ENCODE measurements at regions not wholly inside any gene's neighbourhood (a gene's known extent, or its start where the extent isn't known, plus 50 kb on each side); places are given as distances from the start of the nearest gene placed in this dataset.

GRCh38 chr11:10388574-10388973 lies 66.5 kb upstream of the AMPD3 start:
- Mint-ChIP-seq H3K36me3 (ENCODE audit: insufficient read depth in 1 of 3, low read depth in 3 of 3) (peaks cover 0 to 10% (median 10%) of the 10 kb centered on the region in 3 experiments), H3K27ac (no peak overlapping the region; a peak in 1 of 7 replicates)
- WGBS (ENCODE audit: extremely low coverage, insufficient read length, low lambda C conversion rate): no CpG with 5 or more reads among the region's 5 CpGs

More at GRCh38 chr11:10388574-10388973, 66.5 kb upstream of the AMPD3 start:
- Histone ChIP-seq H2BK20ac (ENCODE audit: low read depth, low read length, poor library complexity, severe bottlenecking) (no peak overlapping the region), H3K4me2 (ENCODE audit: insufficient read depth, insufficient read length, low read length) (no peak overlapping the region), H3K4ac (ENCODE audit: low read depth, low read length) (no peak overlapping the region), H3K79me1 (ENCODE audit: insufficient read depth, low read depth, low read length, poor library complexity, severe bottlenecking) (no peaks in the 10 kb centered on the region), H3K9ac (ENCODE audit: extremely low read depth, insufficient read length, low read length) (no peak overlapping the region), H4K5ac (ENCODE audit: insufficient read length, low read depth, low read length) (no peak overlapping the region), H2BK15ac (ENCODE audit: low read depth, low read length) (no peak overlapping the region), H4K91ac (ENCODE audit: insufficient read length, low read depth, low read length) (no peak overlapping the region), H3K23me2 (ENCODE audit: insufficient read length, low read depth, low read length, poor library complexity, severe bottlenecking) (no peaks in the 10 kb centered on the region), H2BK5ac (ENCODE audit: insufficient read length, low read length) (no peak overlapping the region), H3K18ac (ENCODE audit: insufficient read length, low read depth, low read length) (no peak overlapping the region), H3K79me2 (ENCODE audit: insufficient read depth, low read length) (no peaks in the 10 kb centered on the region), H3K27me3 (ENCODE audit: insufficient read depth, low read length) (no peaks in the 10 kb centered on the region), H3K14ac (ENCODE audit: insufficient read depth, low read length) (no peak overlapping the region), H2BK12ac (ENCODE audit: insufficient read length, low read depth, low read length) (no peak overlapping the region), H2BK120ac (ENCODE audit: low read depth, low read length, poor library complexity, severe bottlenecking) (no peak overlapping the region), H4K8ac (replicated peaks; ENCODE audit: insufficient read length, low read depth, low read length) (no peak overlapping the region), H2AK5ac (ENCODE audit: insufficient read length, low read length) (no peak overlapping the region), H4K20me1 (ENCODE audit: control insufficient read depth, insufficient read depth, insufficient read length) (no peaks in the 10 kb centered on the region), H3T11ph (ENCODE audit: low read length) (no peak overlapping the region), H3K27ac (ENCODE audit: insufficient read length, low read depth, low read length) (no peak overlapping the region), H3K56ac (ENCODE audit: insufficient read length, low read depth, low read length) (no peak overlapping the region), H2AFZ (ENCODE audit: low read length) (no peak overlapping the region), H3K9me3 (ENCODE audit: control insufficient read depth, low read depth, low read length) (no peaks in the 10 kb centered on the region), H3K23ac (ENCODE audit: insufficient read length, low read depth, low read length) (no peak overlapping the region), H3K4me1 (ENCODE audit: insufficient read depth, low read length) (no peaks in the 10 kb centered on the region)
- H3K9me3 Mint-ChIP-seq: peaks cover 7 to 14% of the 10 kb centered on the region in 2 experiments; a peak in 4 of 5 replicates
- H3K4me1 Mint-ChIP-seq: peaks cover 19 to 23% of the 10 kb centered on the region in 2 experiments
- no peak overlapping the region; a peak in 1 of 5 replicates for H3K4me3 Mint-ChIP-seq
- TF ChIP-seq CTCF (conservative IDR thresholded peaks at IDR 0.05): no peak
- H3K27me3 Mint-ChIP-seq (ENCODE audit: low read depth): peaks cover 10% of the 10 kb centered on the region
- DNase-seq: no peak

Data from H9 (cell line).